SK-N-SH (cell line): ENCODE measurements at regions not wholly inside any gene's neighbourhood (a gene's known extent, or its start where the extent isn't known, plus 50 kb on each side); places are given as distances from the start of the nearest gene placed in this dataset.

Experiments used
- CTCF ChIA-PET: fragments of 300-600, 350-600 bp; formaldehyde crosslinking; extraction: SDS; loops from one replicate; lab custom pipeline; 2021; lab: Yijun Ruan, JAX
- POLR2A ChIA-PET: fragments of 350-600 bp; sonication (Branson Sonifier 250); formaldehyde crosslinking; extraction: SDS; loops from one replicate; lab custom pipeline; 2020; ENCODE audit warnings: antibody characterized with exemption, inconsistent platforms; lab: Yijun Ruan, JAX
- DNase-seq: peaks from one replicate; pipeline ENCODE4 v3.0.0; 2012
- H2AFZ ChIP-seq: fragments of 200-600 bp; sonication (generic); 2 replicates; pipeline ENCODE4 v1.8.1; 2016; ENCODE audit warnings: antibody characterized with exemption, mild to moderate bottlenecking, low read depth
- H3F3A ChIP-seq: fragments of 200-600 bp; sonication (generic); replicated peaks from 2 replicates; pipeline ENCODE3; 2016; ENCODE audit warnings: antibody characterized with exemption, mild to moderate bottlenecking; ENCODE audit not compliant: insufficient read depth
- H3K27ac ChIP-seq, 2 experiments: fragments of 200-500 bp in 1 of 2; fragments of 200-600 bp in 1 of 2; sonication (Bioruptor generic) in 1 of 2; sonication (generic), shearing (Covaris generic) in 1 of 2; 2 replicates each; pipeline versions ENCODE4 v1.5.1 to v1.6.1; 2014 to 2016; ENCODE audit warnings: low read depth in 2 of 2, inconsistent platforms in 1 of 2, low read length in 1 of 2, mild to moderate bottlenecking in 1 of 2, mixed read lengths in 1 of 2
- H3K27me3 ChIP-seq: fragments of 200-600 bp; sonication (generic), shearing (Covaris generic); 2 replicates; pipeline ENCODE4 v1.6.1; 2016; ENCODE audit warnings: mixed run types; ENCODE audit not compliant: insufficient read depth
- H3K36me3 ChIP-seq, 2 experiments: fragments of 200-500 bp in 1 of 2; fragments of 200-600 bp in 1 of 2; sonication (Bioruptor generic) in 1 of 2; sonication (generic) in 1 of 2; replicated peaks in 1 of 2; 2 replicates each; pipeline versions ENCODE3 to v1.5.1; 2014 to 2016; ENCODE audit warnings: low read length in 1 of 2, mild to moderate bottlenecking in 1 of 2; ENCODE audit not compliant: insufficient read depth in 2 of 2, control insufficient read depth in 1 of 2
- H3K4me1 ChIP-seq, 2 experiments: fragments of 200-500 bp in 1 of 2; fragments of 200-600 bp in 1 of 2; sonication (Bioruptor generic) in 1 of 2; sonication (generic), shearing (Covaris generic) in 1 of 2; 2 replicates each; pipeline versions ENCODE4 v1.5.1 to v1.6.1; 2014 to 2016; ENCODE audit warnings: low read depth in 1 of 2, low read length in 1 of 2, mixed run types in 1 of 2; ENCODE audit not compliant: insufficient read depth in 2 of 2, control insufficient read depth in 1 of 2
- H3K4me2 ChIP-seq: fragments of 200-600 bp; sonication (generic), shearing (Covaris generic); 2 replicates; pipeline ENCODE4 v1.6.1; 2017; ENCODE audit warnings: mixed run types
- H3K4me3 ChIP-seq, 2 experiments: fragments of 200-500 bp in 1 of 2; fragments of 200-600 bp in 1 of 2; sonication (Bioruptor generic) in 1 of 2; sonication (generic), shearing (Covaris generic) in 1 of 2; 2 replicates each; pipeline versions ENCODE4 v1.5.1 to v1.8.1; 2014 to 2016; ENCODE audit warnings: low read depth in 2 of 2, inconsistent platforms in 1 of 2, low read length in 1 of 2, mild to moderate bottlenecking in 1 of 2, mixed read lengths in 1 of 2, moderate library complexity in 1 of 2
- H3K79me2 ChIP-seq: fragments of 200-600 bp; sonication (generic); 2 replicates; pipeline ENCODE4 v1.8.1; 2017; ENCODE audit warnings: mild to moderate bottlenecking; ENCODE audit not compliant: insufficient read depth
- H3K9ac ChIP-seq: fragments of 200-600 bp; sonication (generic); 2 replicates; pipeline ENCODE4 v1.6.1; 2017; ENCODE audit warnings: mixed run types
- H3K9me2 ChIP-seq: fragments of 200-600 bp; sonication (generic); 2 replicates; pipeline ENCODE4 v1.6.1; 2017; ENCODE audit warnings: mixed run types
- H3K9me3 ChIP-seq: fragments of 200-600 bp; sonication (generic); 2 replicates; pipeline ENCODE4 v1.6.1; 2017; ENCODE audit warnings: mixed run types, mild to moderate bottlenecking, moderate library complexity
- H4K20me1 ChIP-seq: fragments of 200-600 bp; sonication (generic); 2 replicates; pipeline ENCODE4 v1.6.1; 2017; ENCODE audit warnings: mild to moderate bottlenecking, mixed run types; ENCODE audit not compliant: insufficient read depth
- CHD2 ChIP-seq: fragments of 150-350 bp; IDR thresholded peaks from 2 replicates; pipeline ENCODE4 v1.6.1; 2018; ENCODE audit warnings: low read length; ENCODE audit not compliant: partially characterized antibody
- EZH2phosphoT487 ChIP-seq: fragments of 200-600 bp; sonication (generic); IDR thresholded peaks from 2 replicates; pipeline ENCODE4 v1.6.1; 2017; ENCODE audit warnings: low read depth, mixed run types, mild to moderate bottlenecking, antibody characterized with exemption, moderate library complexity, borderline replicate concordance
- FOXJ3 ChIP-seq: sonication (generic); formaldehyde crosslinking; IDR thresholded peaks from 2 replicates; pipeline ENCODE4 v1.5.1; 2020; ENCODE audit warnings: mild to moderate bottlenecking, missing genetic modification reagents
- GABPA ChIP-seq: IDR thresholded peaks from 2 replicates; pipeline ENCODE4 v1.4.0; 2012; ENCODE audit warnings: low read depth, mild to moderate bottlenecking
- JUND ChIP-seq: IDR thresholded peaks from 2 replicates; pipeline ENCODE4 v1.4.0; 2012
- RCOR1 ChIP-seq: fragments of 150-350 bp; IDR thresholded peaks from 2 replicates; pipeline ENCODE4 v1.6.1; 2017; ENCODE audit warnings: antibody characterized with exemption, low read length
- RXRA ChIP-seq: IDR thresholded peaks from 2 replicates; pipeline ENCODE4 v1.4.0; 2012; ENCODE audit warnings: low read depth, mild to moderate bottlenecking, borderline replicate concordance
- SIN3A ChIP-seq: IDR thresholded peaks from 2 replicates; pipeline ENCODE4 v1.6.1; 2012; ENCODE audit warnings: low read depth, mild to moderate bottlenecking, low read length, moderate library complexity, borderline replicate concordance
- SMC3 ChIP-seq: IDR thresholded peaks from 2 replicates; pipeline ENCODE4 v1.6.1; 2012; ENCODE audit warnings: low read depth, low read length, improper control_type of control experiment
- TAF1 ChIP-seq: IDR thresholded peaks from 2 replicates; pipeline ENCODE4 v1.6.1; 2012; ENCODE audit warnings: low read depth, mild to moderate bottlenecking, low read length, moderate library complexity, borderline replicate concordance
- YY1 ChIP-seq: IDR thresholded peaks from 2 replicates; pipeline ENCODE4 v1.4.0; 2012; ENCODE audit warnings: low read depth, mild to moderate bottlenecking
- WGBS: methylation state at CpG from one replicate; pipeline ENCODE4 v1.1.6; 2017; ENCODE audit warnings: low lambda C conversion rate; 5-methylcytosine and 5-hydroxymethylcytosine counted together
- TF ChIP-seq, protein P1 (sequence below): IDR thresholded peaks from 2 replicates; pipeline ENCODE4 v1.4.0; 2012; ENCODE audit warnings: low read depth, borderline replicate concordance
- TF ChIP-seq, protein P2 (sequence below): IDR thresholded peaks from 2 replicates; pipeline ENCODE4 v1.6.1; 2012; ENCODE audit warnings: mild to moderate bottlenecking, low read depth, low read length, moderate library complexity
- TF ChIP-seq, protein P3 (sequence below): IDR thresholded peaks from 2 replicates; pipeline ENCODE4; 2012
- TF ChIP-seq, protein P4 (sequence below): fragments of 200-600 bp; sonication (generic); IDR thresholded peaks from 2 replicates; pipeline ENCODE4 v1.6.1; 2017; ENCODE audit warnings: antibody characterized with exemption, mild to moderate bottlenecking, moderate library complexity
- TF ChIP-seq, protein P5 (sequence below): fragments of 150-350 bp; IDR thresholded peaks from 2 replicates; pipeline ENCODE4 v1.6.1; 2017; ENCODE audit warnings: antibody characterized with exemption, low read length, low read depth, borderline replicate concordance

DNA sequence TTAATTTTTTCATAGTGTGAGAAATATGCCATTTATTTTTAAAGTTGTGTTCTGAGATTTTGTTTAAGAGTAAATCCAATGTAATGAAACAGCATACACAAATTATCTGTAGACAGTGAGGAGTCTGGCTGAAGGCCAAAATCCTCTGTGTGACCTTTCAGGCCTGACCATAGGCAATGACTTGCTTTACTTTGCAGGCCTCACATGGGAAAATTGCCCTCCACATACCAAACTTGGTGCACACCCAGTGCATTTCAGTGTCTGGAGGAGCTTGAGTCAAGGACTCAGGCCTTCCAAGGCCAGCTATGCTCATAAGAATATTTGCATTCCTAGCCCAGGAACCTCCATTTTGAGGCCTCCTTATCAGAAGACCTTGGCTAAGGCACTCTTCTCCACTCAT is 430.1 kb downstream of the GABRG1 start (continued):
- no peak for TF ChIP-seq CHD2
- TF ChIP-seq EZH2phosphoT487, result no peak
- no peak for TF ChIP-seq SMC3
- TF ChIP-seq YY1, result no peak
- TF ChIP-seq, protein P1, sequence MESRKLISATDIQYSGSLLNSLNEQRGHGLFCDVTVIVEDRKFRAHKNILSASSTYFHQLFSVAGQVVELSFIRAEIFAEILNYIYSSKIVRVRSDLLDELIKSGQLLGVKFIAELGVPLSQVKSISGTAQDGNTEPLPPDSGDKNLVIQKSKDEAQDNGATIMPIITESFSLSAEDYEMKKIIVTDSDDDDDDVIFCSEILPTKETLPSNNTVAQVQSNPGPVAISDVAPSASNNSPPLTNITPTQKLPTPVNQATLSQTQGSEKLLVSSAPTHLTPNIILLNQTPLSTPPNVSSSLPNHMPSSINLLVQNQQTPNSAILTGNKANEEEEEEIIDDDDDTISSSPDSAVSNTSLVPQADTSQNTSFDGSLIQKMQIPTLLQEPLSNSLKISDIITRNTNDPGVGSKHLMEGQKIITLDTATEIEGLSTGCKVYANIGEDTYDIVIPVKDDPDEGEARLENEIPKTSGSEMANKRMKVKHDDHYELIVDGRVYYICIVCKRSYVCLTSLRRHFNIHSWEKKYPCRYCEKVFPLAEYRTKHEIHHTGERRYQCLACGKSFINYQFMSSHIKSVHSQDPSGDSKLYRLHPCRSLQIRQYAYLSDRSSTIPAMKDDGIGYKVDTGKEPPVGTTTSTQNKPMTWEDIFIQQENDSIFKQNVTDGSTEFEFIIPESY, result no peak

DNA sequence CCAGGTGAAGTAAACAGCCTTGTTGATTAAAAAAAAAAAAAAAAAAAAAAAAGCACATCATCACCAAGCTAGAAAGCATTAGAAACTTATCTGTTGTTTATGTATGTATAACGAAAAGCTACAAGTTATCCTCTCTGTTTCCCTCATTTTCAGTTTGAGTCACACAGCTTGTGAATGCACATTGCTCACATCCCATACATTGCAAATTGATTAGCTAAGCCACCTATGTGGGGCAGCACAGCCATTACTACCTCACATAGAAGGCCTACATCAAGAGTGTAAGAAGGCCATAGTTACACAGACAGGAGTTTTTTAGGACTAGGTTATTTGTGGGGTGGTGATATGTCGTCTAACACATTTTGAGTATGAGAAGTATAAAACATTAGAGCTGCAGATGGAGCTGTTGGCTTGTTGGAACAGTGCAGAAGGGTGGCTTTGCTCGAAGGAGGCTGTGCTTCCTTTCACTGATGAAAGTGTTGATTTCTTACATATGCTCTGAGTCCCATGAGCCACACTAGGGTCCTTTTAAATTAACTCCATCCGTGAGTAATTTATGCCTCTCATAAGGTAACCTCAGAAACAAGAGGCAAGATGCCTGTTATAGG is 431.6 kb downstream of the GABRG1 start:
- ChIA-PET POLR2A (no interaction called here), CTCF (no interaction called here)
- no peak overlapping the region for H3K27ac ChIP-seq
- H3K4me3 ChIP-seq, result no peak overlapping the region
- no peak overlapping the region for H2AFZ ChIP-seq
- no peak overlapping the region for H3K4me2 ChIP-seq
- WGBS, result 5% methylated on average over 4 of the region's 4 CpGs
- no peak overlapping the region for H3K9ac ChIP-seq
- H4K20me1 ChIP-seq, result no peaks in the 10 kb centered on the region
- H3K27me3 ChIP-seq, result no peaks in the 10 kb centered on the region
- no peaks in the 10 kb centered on the region for H3K9me3 ChIP-seq
- DNase-seq, result no peak
- no peaks in the 10 kb centered on the region for H3K79me2 ChIP-seq
- no peak for TF ChIP-seq GABPA
- no peaks in the 10 kb centered on the region for H3K4me1 ChIP-seq
- no peaks in the 10 kb centered on the region for H3K36me3 ChIP-seq
- no peaks in the 10 kb centered on the region for H3K9me2 ChIP-seq
- H3F3A ChIP-seq, result no peaks in the 10 kb centered on the region

DNA sequence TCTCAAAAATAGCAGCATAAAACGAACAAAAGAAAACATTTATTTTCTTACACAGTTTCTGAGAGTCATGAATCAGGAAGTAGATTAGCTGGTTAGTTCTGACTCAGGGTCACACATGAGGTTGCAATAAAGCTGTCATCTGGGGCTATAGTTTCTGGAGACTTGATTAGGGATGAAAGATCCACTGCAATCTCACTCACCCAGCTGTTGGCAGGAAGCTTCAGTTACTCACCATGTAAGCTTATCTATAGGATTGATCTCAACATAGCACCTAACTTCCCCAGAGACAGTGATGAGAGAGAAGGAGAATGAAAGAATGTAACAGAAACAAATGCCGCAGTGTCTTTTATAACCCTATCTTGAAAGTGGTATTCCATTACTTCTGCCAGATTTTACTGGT is 435.5 kb downstream of the GABRG1 start:
- Histone ChIP-seq H3K9me2 (no peaks in the 10 kb centered on the region), H3K4me3 (no peak overlapping the region), H3K36me3 (no peaks in the 10 kb centered on the region), H3K4me2 (no peak overlapping the region), H3F3A (no peaks in the 10 kb centered on the region), H2AFZ (no peak overlapping the region), H3K9ac (no peak overlapping the region), H3K79me2 (no peaks in the 10 kb centered on the region), H4K20me1 (no peaks in the 10 kb centered on the region), H3K4me1 (no peaks in the 10 kb centered on the region), H3K27me3 (no peaks in the 10 kb centered on the region), H3K9me3 (no peaks in the 10 kb centered on the region), H3K27ac (no peak overlapping the region)
- WGBS, result 36% methylated on average over 2 of the region's 2 CpGs
- ChIA-PET CTCF (no interaction called here), POLR2A (no interaction called here)
- no peak for DNase-seq
- TF ChIP-seq, protein P2, sequence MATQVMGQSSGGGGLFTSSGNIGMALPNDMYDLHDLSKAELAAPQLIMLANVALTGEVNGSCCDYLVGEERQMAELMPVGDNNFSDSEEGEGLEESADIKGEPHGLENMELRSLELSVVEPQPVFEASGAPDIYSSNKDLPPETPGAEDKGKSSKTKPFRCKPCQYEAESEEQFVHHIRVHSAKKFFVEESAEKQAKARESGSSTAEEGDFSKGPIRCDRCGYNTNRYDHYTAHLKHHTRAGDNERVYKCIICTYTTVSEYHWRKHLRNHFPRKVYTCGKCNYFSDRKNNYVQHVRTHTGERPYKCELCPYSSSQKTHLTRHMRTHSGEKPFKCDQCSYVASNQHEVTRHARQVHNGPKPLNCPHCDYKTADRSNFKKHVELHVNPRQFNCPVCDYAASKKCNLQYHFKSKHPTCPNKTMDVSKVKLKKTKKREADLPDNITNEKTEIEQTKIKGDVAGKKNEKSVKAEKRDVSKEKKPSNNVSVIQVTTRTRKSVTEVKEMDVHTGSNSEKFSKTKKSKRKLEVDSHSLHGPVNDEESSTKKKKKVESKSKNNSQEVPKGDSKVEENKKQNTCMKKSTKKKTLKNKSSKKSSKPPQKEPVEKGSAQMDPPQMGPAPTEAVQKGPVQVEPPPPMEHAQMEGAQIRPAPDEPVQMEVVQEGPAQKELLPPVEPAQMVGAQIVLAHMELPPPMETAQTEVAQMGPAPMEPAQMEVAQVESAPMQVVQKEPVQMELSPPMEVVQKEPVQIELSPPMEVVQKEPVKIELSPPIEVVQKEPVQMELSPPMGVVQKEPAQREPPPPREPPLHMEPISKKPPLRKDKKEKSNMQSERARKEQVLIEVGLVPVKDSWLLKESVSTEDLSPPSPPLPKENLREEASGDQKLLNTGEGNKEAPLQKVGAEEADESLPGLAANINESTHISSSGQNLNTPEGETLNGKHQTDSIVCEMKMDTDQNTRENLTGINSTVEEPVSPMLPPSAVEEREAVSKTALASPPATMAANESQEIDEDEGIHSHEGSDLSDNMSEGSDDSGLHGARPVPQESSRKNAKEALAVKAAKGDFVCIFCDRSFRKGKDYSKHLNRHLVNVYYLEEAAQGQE, result no peak
- TF ChIP-seq YY1 (no peak), TAF1 (no peak), SIN3A (no peak), FOXJ3 (no peak), RCOR1 (no peak), EZH2phosphoT487 (no peak), RXRA (no peak), JUND (no peak), CHD2 (no peak)
- TF ChIP-seq, protein P3, sequence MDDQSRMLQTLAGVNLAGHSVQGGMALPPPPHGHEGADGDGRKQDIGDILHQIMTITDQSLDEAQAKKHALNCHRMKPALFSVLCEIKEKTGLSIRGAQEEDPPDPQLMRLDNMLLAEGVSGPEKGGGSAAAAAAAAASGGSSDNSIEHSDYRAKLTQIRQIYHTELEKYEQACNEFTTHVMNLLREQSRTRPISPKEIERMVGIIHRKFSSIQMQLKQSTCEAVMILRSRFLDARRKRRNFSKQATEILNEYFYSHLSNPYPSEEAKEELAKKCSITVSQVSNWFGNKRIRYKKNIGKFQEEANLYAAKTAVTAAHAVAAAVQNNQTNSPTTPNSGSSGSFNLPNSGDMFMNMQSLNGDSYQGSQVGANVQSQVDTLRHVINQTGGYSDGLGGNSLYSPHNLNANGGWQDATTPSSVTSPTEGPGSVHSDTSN, result no peak
- TF ChIP-seq, protein P4, sequence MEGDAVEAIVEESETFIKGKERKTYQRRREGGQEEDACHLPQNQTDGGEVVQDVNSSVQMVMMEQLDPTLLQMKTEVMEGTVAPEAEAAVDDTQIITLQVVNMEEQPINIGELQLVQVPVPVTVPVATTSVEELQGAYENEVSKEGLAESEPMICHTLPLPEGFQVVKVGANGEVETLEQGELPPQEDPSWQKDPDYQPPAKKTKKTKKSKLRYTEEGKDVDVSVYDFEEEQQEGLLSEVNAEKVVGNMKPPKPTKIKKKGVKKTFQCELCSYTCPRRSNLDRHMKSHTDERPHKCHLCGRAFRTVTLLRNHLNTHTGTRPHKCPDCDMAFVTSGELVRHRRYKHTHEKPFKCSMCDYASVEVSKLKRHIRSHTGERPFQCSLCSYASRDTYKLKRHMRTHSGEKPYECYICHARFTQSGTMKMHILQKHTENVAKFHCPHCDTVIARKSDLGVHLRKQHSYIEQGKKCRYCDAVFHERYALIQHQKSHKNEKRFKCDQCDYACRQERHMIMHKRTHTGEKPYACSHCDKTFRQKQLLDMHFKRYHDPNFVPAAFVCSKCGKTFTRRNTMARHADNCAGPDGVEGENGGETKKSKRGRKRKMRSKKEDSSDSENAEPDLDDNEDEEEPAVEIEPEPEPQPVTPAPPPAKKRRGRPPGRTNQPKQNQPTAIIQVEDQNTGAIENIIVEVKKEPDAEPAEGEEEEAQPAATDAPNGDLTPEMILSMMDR, result no peak
- TF ChIP-seq, protein P5, sequence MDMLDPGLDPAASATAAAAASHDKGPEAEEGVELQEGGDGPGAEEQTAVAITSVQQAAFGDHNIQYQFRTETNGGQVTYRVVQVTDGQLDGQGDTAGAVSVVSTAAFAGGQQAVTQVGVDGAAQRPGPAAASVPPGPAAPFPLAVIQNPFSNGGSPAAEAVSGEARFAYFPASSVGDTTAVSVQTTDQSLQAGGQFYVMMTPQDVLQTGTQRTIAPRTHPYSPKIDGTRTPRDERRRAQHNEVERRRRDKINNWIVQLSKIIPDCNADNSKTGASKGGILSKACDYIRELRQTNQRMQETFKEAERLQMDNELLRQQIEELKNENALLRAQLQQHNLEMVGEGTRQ, result no peak
